Breast epithelium (tissue), 4 donors: ENCODE measurements at regions not wholly inside any gene's neighbourhood (a gene's known extent, or its start where the extent isn't known, plus 50 kb on each side); places are given as distances from the start of the nearest gene placed in this dataset.
"Not testable (repeated sequence)": the region's sequence is repeated elsewhere in the genome, so short reads cannot be mapped to it uniquely, and the experiment has no call there.

Experiments
- DNase-seq, 2 donors: peaks; one replicate each; pipeline ENCODE4 v3.0.0-alpha.2; 2019; ENCODE audit warnings: low spot score in 2 of 2
- H3K27ac ChIP-seq, 2 donors: fragments of 200-600 bp; sonication (generic) in 1 of 2; one replicate each; pipeline ENCODE4 v1.5.1; 2016 to 2019; ENCODE audit warnings: mild to moderate bottlenecking in 1 of 2
- H3K27me3 ChIP-seq, 2 donors: fragments of 200-600 bp; sonication (generic) in 1 of 2; one replicate each; pipeline versions ENCODE4 v1.5.1 to v1.6.0; 2017 to 2019; ENCODE audit warnings: control low read depth in 1 of 2, mild to moderate bottlenecking in 1 of 2
- H3K36me3 ChIP-seq: fragments of 200-600 bp; one replicate; pipeline ENCODE4 v1.5.1; 2019
- H3K4me1 ChIP-seq, 2 donors: fragments of 200-600 bp; sonication (generic); one replicate each; pipeline ENCODE4 v1.5.1; 2016 to 2019; ENCODE audit warnings: control low read depth in 1 of 2
- H3K4me3 ChIP-seq, 3 donors: fragments of 200-600 bp; sonication (generic); 1 replicate in 2 of 3; 2 replicates in 1 of 3; pipeline ENCODE4 v1.5.1; 2016 to 2019; ENCODE audit warnings: mild to moderate bottlenecking in 3 of 3, moderate library complexity in 2 of 3
- H3K9me3 ChIP-seq, 2 donors: fragments of 200-600 bp; sonication (generic) in 1 of 2; one replicate each; pipeline ENCODE4 v1.5.1; 2016 to 2019; ENCODE audit warnings: control low read depth in 1 of 2
- POLR2A ChIP-seq: fragments of 450-650 bp; IDR thresholded peaks from one replicate; pipeline ENCODE4 v1.6.1; 2016; ENCODE audit warnings: antibody characterized with exemption, mild to moderate bottlenecking, moderate library complexity
- POLR2AphosphoS5 ChIP-seq, 3 donors: sonication (generic); formaldehyde crosslinking; IDR thresholded peaks; one replicate each; pipeline ENCODE4 v1.6.1; 2017; ENCODE audit warnings: antibody characterized with exemption in 3 of 3
- intact Hi-C: fragments of 100-400 bp; cut with DNase I; formaldehyde crosslinking; loops from one replicate; pipeline ENCODE4 v1.15.1; 2023; ENCODE audit warnings: low total_unique reads
- TF ChIP-seq, protein P1 (sequence below), 3 donors: fragments of 450-650 bp; IDR thresholded peaks; one replicate each; pipeline ENCODE4 v1.5.1; 2016 to 2017; ENCODE audit warnings: antibody characterized with exemption in 3 of 3, mild to moderate bottlenecking in 3 of 3, moderate library complexity in 3 of 3

DNA sequence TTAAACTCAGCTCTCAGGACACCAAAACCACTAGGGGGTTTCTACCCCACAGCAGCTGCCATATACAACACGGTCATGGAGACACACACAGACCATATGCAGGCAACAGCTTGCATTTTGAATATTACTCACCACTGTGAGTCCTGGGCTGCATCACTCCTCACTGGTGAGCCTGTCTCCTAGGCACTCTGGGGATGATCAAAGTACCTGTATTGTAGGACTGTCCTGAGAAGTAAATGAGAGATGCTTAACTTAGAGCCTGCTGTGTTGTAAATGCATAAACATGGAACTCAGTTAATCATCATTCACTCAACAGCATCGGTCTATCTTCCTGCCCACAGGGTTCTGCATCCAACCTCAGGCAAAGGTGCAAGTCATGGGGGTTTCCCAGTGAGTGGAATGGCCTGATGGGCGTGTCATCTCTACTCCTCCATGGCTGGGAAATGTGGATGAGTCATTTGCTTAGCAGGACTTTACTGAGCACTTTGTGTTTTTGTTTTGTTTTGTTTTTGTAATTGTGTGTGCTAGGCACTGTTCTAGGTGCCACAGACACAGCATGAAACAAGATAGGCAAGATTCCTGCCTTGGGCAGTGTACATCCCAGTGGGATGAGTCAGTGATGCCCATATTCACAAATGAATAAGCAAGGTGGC, 1141.2 kb upstream of the TMEM132C start:
- no peak for DNase-seq
- intact Hi-C loops: no loop called here
- Histone ChIP-seq H3K27me3 (peaks cover 0 to 3% of the 10 kb centered on the region in 2 donors), H3K36me3 (no peaks in the 10 kb centered on the region), H3K4me1 (no peaks in the 10 kb centered on the region), H3K27ac (no peak overlapping the region), H3K9me3 (no peaks in the 10 kb centered on the region), H3K4me3 (no peak overlapping the region)
- no peak for TF ChIP-seq POLR2AphosphoS5 (IDR thresholded peaks at IDR 0.05)

DNA sequence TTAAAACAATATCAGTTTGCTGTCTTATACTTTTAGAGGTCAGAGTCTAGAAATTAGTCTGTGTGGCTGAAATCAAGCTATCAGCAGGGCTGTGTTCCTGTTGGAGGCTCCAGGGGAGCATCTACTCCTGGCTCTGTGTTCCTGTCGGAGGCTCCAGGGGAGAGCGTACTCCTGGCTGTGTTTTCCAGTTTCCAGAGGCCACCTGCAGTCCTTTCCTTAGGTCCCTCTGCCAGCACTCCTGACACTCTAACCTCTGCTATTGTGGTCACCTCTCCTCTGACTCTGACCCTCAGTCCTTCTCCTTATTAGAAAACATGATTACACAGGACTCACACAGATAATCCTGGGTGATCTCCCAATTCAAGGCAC, 1140.7 kb upstream of the TMEM132C start:
- TF ChIP-seq, protein P1, sequence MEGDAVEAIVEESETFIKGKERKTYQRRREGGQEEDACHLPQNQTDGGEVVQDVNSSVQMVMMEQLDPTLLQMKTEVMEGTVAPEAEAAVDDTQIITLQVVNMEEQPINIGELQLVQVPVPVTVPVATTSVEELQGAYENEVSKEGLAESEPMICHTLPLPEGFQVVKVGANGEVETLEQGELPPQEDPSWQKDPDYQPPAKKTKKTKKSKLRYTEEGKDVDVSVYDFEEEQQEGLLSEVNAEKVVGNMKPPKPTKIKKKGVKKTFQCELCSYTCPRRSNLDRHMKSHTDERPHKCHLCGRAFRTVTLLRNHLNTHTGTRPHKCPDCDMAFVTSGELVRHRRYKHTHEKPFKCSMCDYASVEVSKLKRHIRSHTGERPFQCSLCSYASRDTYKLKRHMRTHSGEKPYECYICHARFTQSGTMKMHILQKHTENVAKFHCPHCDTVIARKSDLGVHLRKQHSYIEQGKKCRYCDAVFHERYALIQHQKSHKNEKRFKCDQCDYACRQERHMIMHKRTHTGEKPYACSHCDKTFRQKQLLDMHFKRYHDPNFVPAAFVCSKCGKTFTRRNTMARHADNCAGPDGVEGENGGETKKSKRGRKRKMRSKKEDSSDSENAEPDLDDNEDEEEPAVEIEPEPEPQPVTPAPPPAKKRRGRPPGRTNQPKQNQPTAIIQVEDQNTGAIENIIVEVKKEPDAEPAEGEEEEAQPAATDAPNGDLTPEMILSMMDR (IDR thresholded peaks at IDR 0.05): no peak
- TF ChIP-seq POLR2A (no peak), POLR2AphosphoS5 (IDR thresholded peaks at IDR 0.05) (no peak)
- DNase-seq: no peak
- no peaks in the 10 kb centered on the region for H3K4me1 ChIP-seq
- no peak overlapping the region for H3K27ac ChIP-seq
- H3K36me3 ChIP-seq: no peaks in the 10 kb centered on the region
- intact Hi-C loops: no loop called here
- no peaks in the 10 kb centered on the region for H3K9me3 ChIP-seq
- H3K4me3 ChIP-seq: no peak overlapping the region
- peaks cover 0 to 3% of the 10 kb centered on the region in 2 donors for H3K27me3 ChIP-seq

DNA sequence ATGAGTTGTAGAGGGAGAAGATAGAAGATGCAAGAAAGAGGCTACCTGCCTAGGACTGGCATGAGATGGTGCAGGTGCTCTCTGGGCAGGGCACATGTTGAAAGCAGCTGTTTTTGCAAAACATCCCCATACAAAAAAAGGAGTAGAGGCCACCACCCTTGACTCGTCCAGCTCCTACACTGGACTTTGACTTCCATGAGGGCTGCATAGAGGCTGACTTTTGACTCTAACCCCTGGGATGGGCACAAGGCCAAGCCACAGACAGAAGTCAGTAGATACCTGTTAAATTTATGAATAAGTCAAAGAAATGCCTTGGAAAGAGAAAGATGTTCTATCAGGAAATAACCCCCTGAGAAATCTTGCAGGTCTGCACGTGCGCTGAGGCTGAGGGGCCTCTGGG, 1139.1 kb upstream of the TMEM132C start:
- H3K4me1 ChIP-seq: no peaks in the 10 kb centered on the region
- intact Hi-C loops: no loop called here
- no peak for DNase-seq

DNA sequence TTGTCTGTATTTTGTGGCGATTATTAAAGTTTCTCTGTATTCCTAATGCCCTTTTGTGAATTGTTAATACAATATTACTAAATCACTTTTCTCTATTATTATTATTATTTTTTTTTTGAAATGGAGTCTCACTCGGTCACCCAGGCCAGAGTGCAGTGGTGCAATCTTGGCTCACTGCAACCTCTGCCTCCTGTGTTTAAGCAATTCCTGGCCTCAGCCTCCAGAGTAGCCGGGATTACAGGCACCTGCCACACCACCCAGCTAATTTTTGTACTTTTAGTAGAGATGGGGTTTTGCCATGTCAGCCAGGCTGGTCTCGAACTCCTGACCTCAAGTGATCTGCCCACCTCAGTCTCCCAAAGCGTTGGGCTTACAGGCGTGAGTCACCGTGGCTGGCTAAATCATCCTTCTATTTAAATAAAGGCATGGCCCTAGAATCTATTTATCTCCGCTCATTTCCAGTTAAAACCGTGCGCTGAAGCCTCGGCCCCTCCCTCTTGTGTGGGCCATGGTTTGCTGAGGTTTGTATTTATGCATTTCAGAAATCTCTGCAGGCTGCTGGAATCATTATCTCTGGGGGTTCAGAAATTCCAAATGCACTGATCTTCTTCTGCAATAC, 1136.4 kb upstream of the TMEM132C start:
- intact Hi-C loops: no loop called here
- Histone ChIP-seq H3K36me3 (no peaks in the 10 kb centered on the region), H3K27me3 (peaks cover 0 to 3% of the 10 kb centered on the region in 2 donors), H3K27ac (no peak overlapping the region), H3K4me3 (no peak overlapping the region), H3K4me1 (no peaks in the 10 kb centered on the region), H3K9me3 (no peaks in the 10 kb centered on the region)
- DNase-seq: no peak
- TF ChIP-seq POLR2A (no peak), POLR2AphosphoS5 (IDR thresholded peaks at IDR 0.05) (no peak)
- TF ChIP-seq, protein P1 (IDR thresholded peaks at IDR 0.05): no peak

More for the DNA sequence above, 1139.1 kb upstream of the TMEM132C start:
- Histone ChIP-seq H3K4me3 (no peak overlapping the region), H3K9me3 (no peaks in the 10 kb centered on the region), H3K27ac (no peak overlapping the region), H3K27me3 (peaks cover 0 to 3% of the 10 kb centered on the region in 2 donors), H3K36me3 (no peaks in the 10 kb centered on the region)
- TF ChIP-seq, protein P1 (IDR thresholded peaks at IDR 0.05): no peak
- TF ChIP-seq POLR2AphosphoS5 (IDR thresholded peaks at IDR 0.05): no peak
- no peak for TF ChIP-seq POLR2A

DNA sequence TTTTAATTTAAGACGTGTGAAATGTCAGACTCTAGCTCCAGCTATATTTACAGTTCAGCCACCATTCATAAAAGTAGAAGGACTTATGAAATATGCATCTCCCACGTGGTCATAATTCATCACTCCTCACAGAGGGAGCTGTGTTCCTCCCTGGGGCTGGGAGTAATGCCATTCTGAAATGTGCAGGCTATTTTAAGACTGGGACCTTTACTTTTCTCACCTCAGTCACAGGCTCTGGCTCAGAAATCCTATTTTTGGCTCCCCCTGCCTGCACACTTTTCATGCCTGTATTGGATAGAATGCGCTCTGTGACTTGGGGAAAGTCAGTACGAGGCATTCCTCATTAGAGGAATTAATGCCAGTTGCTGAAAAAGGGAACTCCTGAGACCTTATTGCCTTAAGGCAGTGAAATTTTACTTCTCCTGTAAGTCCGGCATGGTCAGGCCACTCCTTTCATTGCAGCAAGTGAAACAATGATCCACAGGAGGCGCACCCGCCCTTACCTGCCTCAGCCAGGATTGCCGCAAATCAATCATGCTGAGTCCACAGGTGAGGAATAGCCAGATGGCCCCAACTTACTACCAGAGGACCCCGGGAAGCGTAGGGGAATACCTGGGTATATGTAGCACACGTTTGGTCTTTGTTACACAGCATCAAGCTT, 1133.2 kb upstream of the TMEM132C start:
- no peak overlapping the region for H3K27ac ChIP-seq
- DNase-seq: no peak
- no peaks in the 10 kb centered on the region for H3K27me3 ChIP-seq
- H3K9me3 ChIP-seq: peaks cover 0 to 8% of the 10 kb centered on the region in 2 donors
- H3K36me3 ChIP-seq: no peaks in the 10 kb centered on the region
- intact Hi-C loops: no loop called here
- H3K4me3 ChIP-seq: no peak overlapping the region
- no peak for TF ChIP-seq POLR2AphosphoS5 (IDR thresholded peaks at IDR 0.05)
- no peaks in the 10 kb centered on the region for H3K4me1 ChIP-seq

DNA sequence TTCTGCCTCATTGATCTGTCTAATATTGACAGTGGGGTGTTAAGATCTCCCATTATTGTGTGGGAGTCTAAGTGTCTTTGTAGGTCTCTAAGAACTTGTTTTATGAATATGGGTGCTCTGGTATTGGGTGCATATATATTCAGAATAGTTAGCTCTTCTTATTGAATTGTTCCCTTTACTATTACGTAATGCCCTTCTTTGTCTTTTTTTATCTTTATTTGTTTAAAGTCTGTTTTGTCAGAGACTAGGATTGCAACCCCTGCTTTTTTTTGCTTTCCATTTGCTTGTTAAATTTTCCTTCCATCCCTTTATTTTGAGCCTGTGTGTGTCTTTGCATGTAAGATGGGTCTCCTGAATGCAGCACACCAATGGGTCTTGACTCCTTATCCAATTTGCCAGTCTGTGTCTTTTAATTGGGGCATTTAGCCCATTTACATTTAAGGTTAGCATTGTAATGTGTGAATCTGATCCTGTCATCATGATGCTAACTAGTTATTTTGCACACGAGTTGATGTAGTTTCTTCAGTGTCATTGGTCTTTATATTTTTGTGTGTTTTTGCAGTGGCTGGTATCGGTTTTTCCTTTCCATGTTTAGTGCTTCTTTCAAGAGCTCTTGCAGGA, 1126.0 kb upstream of the TMEM132C start:
- H3K4me1 ChIP-seq, H3K4me3 ChIP-seq, H3K36me3 ChIP-seq, H3K27ac ChIP-seq, DNase-seq, H3K27me3 ChIP-seq, intact Hi-C loops: not testable (repeated sequence)
- peaks cover 16 to 27% of the 10 kb centered on the region in 2 donors for H3K9me3 ChIP-seq
